Common myeloid progenitor, CD34-positive (primary cell): ENCODE measurements at regions not wholly inside any gene's neighbourhood (a gene's known extent, or its start where the extent isn't known, plus 50 kb on each side); places are given as distances from the start of the nearest gene placed in this dataset.
"Not testable (repeated sequence)": the region's sequence is repeated elsewhere in the genome, so short reads cannot be mapped to it uniquely, and the experiment has no call there.

Experiments
- CTCF ChIA-PET: fragments of 350-600 bp; sonication (Branson Sonifier 250); formaldehyde crosslinking; loops from one replicate; lab custom pipeline; 2021; ENCODE audit warnings: antibody characterized with exemption; lab: Charles Lee
- POLR2A ChIA-PET: fragments of 350-600 bp; sonication (Branson Sonifier 250); formaldehyde crosslinking; loops from one replicate; lab custom pipeline; 2021; ENCODE audit warnings: antibody characterized with exemption; lab: Charles Lee
- DNase-seq, 3 donors: peaks; one replicate each; pipeline versions ENCODE4 v3.0.0 to v3.0.0-alpha.2; 2013
- H3K27ac ChIP-seq, 2 experiments: 1 replicate in 1 of 2; 2 replicates in 1 of 2; pipeline ENCODE4 v1.7.0; 2013; ENCODE audit warnings: inconsistent platforms in 2 of 2, low read length in 2 of 2, mild to moderate bottlenecking in 2 of 2, low read depth in 1 of 2, moderate library complexity in 1 of 2; ENCODE audit not compliant: severe bottlenecking in 2 of 2, insufficient read depth in 1 of 2, poor library complexity in 1 of 2
- H3K27me3 ChIP-seq, 5 experiments: replicated peaks in 2 of 5; 1 replicate in 3 of 5; 2 replicates in 2 of 5; pipeline versions ENCODE4 v1.6.1 to v1.7.0; 2013; ENCODE audit warnings: low read length in 4 of 5, mild to moderate bottlenecking in 2 of 5, moderate library complexity in 2 of 5, inconsistent platforms in 1 of 5; ENCODE audit not compliant: insufficient read depth in 5 of 5, control insufficient read depth in 4 of 5
- H3K36me3 ChIP-seq, 4 experiments: 1 replicate in 2 of 4; 2 replicates in 2 of 4; pipeline versions ENCODE4 v1.6.1 to v1.7.0; 2013; ENCODE audit warnings: low read length in 3 of 4, control low read depth in 1 of 4, mild to moderate bottlenecking in 1 of 4; ENCODE audit not compliant: control insufficient read depth in 4 of 4, insufficient read depth in 4 of 4
- H3K4me1 ChIP-seq, 4 experiments: 1 replicate in 3 of 4; 2 replicates in 1 of 4; pipeline versions ENCODE4 v1.6.1 to v1.7.1; 2013; ENCODE audit warnings: low read length in 3 of 4, mild to moderate bottlenecking in 3 of 4, control low read depth in 1 of 4, inconsistent platforms in 1 of 4, moderate library complexity in 1 of 4; ENCODE audit not compliant: control insufficient read depth in 4 of 4, insufficient read depth in 4 of 4; ENCODE audit errors: control extremely low read depth in 1 of 4
- H3K4me3 ChIP-seq, 7 experiments: 1 replicate in 4 of 7; 2 replicates in 3 of 7; pipeline versions ENCODE4 v1.5.1 to v1.7.0; 2013; ENCODE audit warnings: mild to moderate bottlenecking in 7 of 7, low read length in 6 of 7, moderate library complexity in 6 of 7, inconsistent platforms in 2 of 7, low read depth in 2 of 7, control low read depth in 1 of 7; ENCODE audit not compliant: insufficient read depth in 4 of 7, control insufficient read depth in 1 of 7; ENCODE audit errors: extremely low read depth in 1 of 7
- H3K9me3 ChIP-seq, 5 experiments: 1 replicate in 4 of 5; 2 replicates in 1 of 5; pipeline versions ENCODE4 v1.6.1 to v1.7.1; 2013; ENCODE audit warnings: low read length in 4 of 5, mild to moderate bottlenecking in 2 of 5, inconsistent platforms in 1 of 5, low read depth in 1 of 5, moderate library complexity in 1 of 5; ENCODE audit not compliant: control insufficient read depth in 4 of 5, insufficient read depth in 2 of 5; ENCODE audit errors: control extremely low read depth in 1 of 5
- WGBS: methylation state at CpG from one replicate; pipeline ENCODE4 v1.1.5; 2013; ENCODE audit not compliant: insufficient coverage; 5-methylcytosine and 5-hydroxymethylcytosine counted together

- Histone ChIP-seq H3K36me3 (no peaks in the 10 kb centered on the region), H3K9me3 (no peaks in the 10 kb centered on the region), H3K4me3 (no peak overlapping the region), H3K27ac (no peak overlapping the region), H3K4me1 (no peaks in the 10 kb centered on the region), H3K27me3 (no peaks in the 10 kb centered on the region)
- ChIA-PET POLR2A (no interaction called here), CTCF (no interaction called here)
- DNase-seq, result no peak
Measured at GRCh38 chr7:113304104-113304503, 185.8 kb upstream of the SMIM30 start.

- CTCF ChIA-PET, H3K4me1 ChIP-seq, H3K27ac ChIP-seq: not testable (repeated sequence)
Measured at GRCh38 chr7:113303388-113303787, 185.0 kb upstream of the SMIM30 start.

GRCh38 chr7:113301983-113302382 lies 183.6 kb upstream of the SMIM30 start:
- Histone ChIP-seq H3K36me3 (no peaks in the 10 kb centered on the region), H3K9me3 (no peaks in the 10 kb centered on the region), H3K27ac (no peak overlapping the region), H3K4me1 (no peaks in the 10 kb centered on the region), H3K4me3 (no peak overlapping the region), H3K27me3 (no peaks in the 10 kb centered on the region)
- no CpG with 5 or more reads among the region's 1 CpG for WGBS
- POLR2A ChIA-PET, result no interaction called here
- CTCF ChIA-PET, result no interaction called here
- no peak for DNase-seq

More at GRCh38 chr7:113303388-113303787, 185.0 kb upstream of the SMIM30 start:
- H3K27me3 ChIP-seq, H3K9me3 ChIP-seq, H3K4me3 ChIP-seq, DNase-seq, POLR2A ChIA-PET, H3K36me3 ChIP-seq: not testable (repeated sequence)

- Histone ChIP-seq H3K4me3 (no peak overlapping the region), H3K36me3 (no peaks in the 10 kb centered on the region), H3K27me3 (no peaks in the 10 kb centered on the region), H3K4me1 (no peaks in the 10 kb centered on the region), H3K9me3 (no peaks in the 10 kb centered on the region), H3K27ac (no peak overlapping the region)
- CTCF ChIA-PET, result interaction anchor here (1.1 kb wide), 1 partner anchor 45 kb away, joined by 3 read pairs; no protein-coding TSS in a partner anchor
- no CpG with 5 or more reads among the region's 3 CpGs for whole genome bisulfite sequencing
- POLR2A ChIA-PET, result no interaction called here
- no peak for DNase-seq
Measured at GRCh38 chr7:113301141-113301540, 182.8 kb upstream of the SMIM30 start.

- Histone ChIP-seq H3K27ac (no peak overlapping the region), H3K4me1 (no peaks in the 10 kb centered on the region), H3K27me3 (no peaks in the 10 kb centered on the region), H3K36me3 (no peaks in the 10 kb centered on the region), H3K9me3 (no peaks in the 10 kb centered on the region), H3K4me3 (no peak overlapping the region)
- ChIA-PET POLR2A (no interaction called here), CTCF (interaction anchor here (1.1 kb wide), 1 partner anchor 44 kb away, joined by 3 read pairs; no protein-coding TSS in a partner anchor)
- DNase-seq, result no peak
Measured at GRCh38 chr7:113299748-113300147, 181.4 kb upstream of the SMIM30 start.

GRCh38 chr7:113298501-113298900 lies 180.1 kb upstream of the SMIM30 start:
- no peak overlapping the region for H3K4me3 ChIP-seq
- ChIA-PET POLR2A (no interaction called here), CTCF (interaction anchor here (0.8 kb wide), 1 partner anchor 748 kb away, joined by 3 read pairs; no protein-coding TSS in a partner anchor)
- H3K4me1 ChIP-seq, result no peaks in the 10 kb centered on the region
- no peaks in the 10 kb centered on the region for H3K27me3 ChIP-seq
- no peaks in the 10 kb centered on the region for H3K9me3 ChIP-seq
- no peak for DNase-seq
- H3K27ac ChIP-seq, result no peak overlapping the region
- H3K36me3 ChIP-seq, result no peaks in the 10 kb centered on the region

- ChIA-PET CTCF (no interaction called here), POLR2A (no interaction called here)
- Histone ChIP-seq H3K9me3 (no peaks in the 10 kb centered on the region), H3K27ac (no peak overlapping the region), H3K27me3 (no peaks in the 10 kb centered on the region), H3K4me3 (no peak overlapping the region), H3K4me1 (no peaks in the 10 kb centered on the region), H3K36me3 (no peaks in the 10 kb centered on the region)
- WGBS, result 95% methylated on average over 3 of the region's 3 CpGs
- DNase-seq, result no peak
Measured at GRCh38 chr7:113294750-113295149, 176.4 kb upstream of the SMIM30 start.
